ENCODE measurements at regions not wholly inside any gene's neighbourhood (a gene's known extent, or its start where the extent isn't known, plus 50 kb on each side); places are given as distances from the start of the nearest gene placed in this dataset.

GRCh38 chr4:106767991-106768390 lies 268.1 kb downstream of the DKK2 start:
- no peak for DNase-seq (ENCODE audit: low spot score)

GRCh38 chr4:106766519-106766918 lies 269.6 kb downstream of the DKK2 start:
- no peak for DNase-seq (ENCODE audit: low spot score)

- DNase-seq (ENCODE audit: low spot score): no peak
Observed at GRCh38 chr4:106764774-106765173, 271.3 kb downstream of the DKK2 start.

- DNase-seq (ENCODE audit: low spot score): peak; percentile 83
Observed at GRCh38 chr4:106762666-106763443, 273.3 kb downstream of the DKK2 start.

GRCh38 chr4:106753426-106753825 lies 282.7 kb downstream of the DKK2 start:
- no peak for DNase-seq (ENCODE audit: low spot score)

- DNase-seq (ENCODE audit: low spot score): no peak
Observed at GRCh38 chr4:106746451-106746850, 289.7 kb downstream of the DKK2 start.

GRCh38 chr4:106738121-106738520 lies 298.0 kb downstream of the DKK2 start:
- no peak for DNase-seq (ENCODE audit: low spot score)

GRCh38 chr4:106718548-106718947 lies 317.6 kb downstream of the DKK2 start:
- DNase-seq (ENCODE audit: low spot score): no peak

GRCh38 chr4:106717091-106717490 lies 319.0 kb downstream of the DKK2 start:
- DNase-seq (ENCODE audit: low spot score): no peak

- DNase-seq (ENCODE audit: low spot score): no peak
Observed at GRCh38 chr4:106715825-106716224, 320.3 kb downstream of the DKK2 start.

- DNase-seq (ENCODE audit: low spot score): no peak
Observed at GRCh38 chr4:106708464-106708816, 327.7 kb downstream of the DKK2 start.

- DNase-seq (ENCODE audit: low spot score): no peak
Observed at GRCh38 chr4:106707776-106708463, 328.2 kb downstream of the DKK2 start.

- no peak for DNase-seq (ENCODE audit: low spot score)
Observed at GRCh38 chr4:106704253-106704870, 331.8 kb downstream of the DKK2 start.

GRCh38 chr4:106700321-106700720 lies 331.7 kb upstream of the GIMD1 start:
- DNase-seq (ENCODE audit: low spot score): no peak

GRCh38 chr4:106698621-106699195 lies 330.1 kb upstream of the GIMD1 start:
- DNase-seq (ENCODE audit: low spot score): no peak

GRCh38 chr4:106695501-106696262 lies 327.1 kb upstream of the GIMD1 start:
- DNase-seq (ENCODE audit: low spot score): no peak

- DNase-seq (ENCODE audit: low spot score): no peak
Observed at GRCh38 chr4:106694232-106694631, 325.7 kb upstream of the GIMD1 start.

GRCh38 chr4:106691749-106692148 lies 323.2 kb upstream of the GIMD1 start:
- DNase-seq (ENCODE audit: low spot score): no peak

GRCh38 chr4:106690487-106690886 lies 321.9 kb upstream of the GIMD1 start:
- no peak for DNase-seq (ENCODE audit: low spot score)

GRCh38 chr4:106687026-106687425 lies 318.4 kb upstream of the GIMD1 start:
- no peak for DNase-seq (ENCODE audit: low spot score)

GRCh38 chr4:106681381-106681921 lies 312.9 kb upstream of the GIMD1 start:
- DNase-seq (ENCODE audit: low spot score): no peak

GRCh38 chr4:106679063-106679462 lies 310.5 kb upstream of the GIMD1 start:
- DNase-seq (ENCODE audit: low spot score): no peak

All from cerebellar cortex (tissue), 1 donor.